GM12874 (cell line): ENCODE measurements at regions not wholly inside any gene's neighbourhood (a gene's known extent, or its start where the extent isn't known, plus 50 kb on each side); places are given as distances from the start of the nearest gene placed in this dataset.

ENCODE experiments used
- TF ChIP-seq, protein P1 (sequence below): IDR thresholded peaks from 2 replicates; pipeline ENCODE4 v1.5.1; 2011; ENCODE audit warnings: low read depth, mild to moderate bottlenecking, control low read depth, low read length, moderate library complexity; ENCODE audit not compliant: insufficient read depth

DNA sequence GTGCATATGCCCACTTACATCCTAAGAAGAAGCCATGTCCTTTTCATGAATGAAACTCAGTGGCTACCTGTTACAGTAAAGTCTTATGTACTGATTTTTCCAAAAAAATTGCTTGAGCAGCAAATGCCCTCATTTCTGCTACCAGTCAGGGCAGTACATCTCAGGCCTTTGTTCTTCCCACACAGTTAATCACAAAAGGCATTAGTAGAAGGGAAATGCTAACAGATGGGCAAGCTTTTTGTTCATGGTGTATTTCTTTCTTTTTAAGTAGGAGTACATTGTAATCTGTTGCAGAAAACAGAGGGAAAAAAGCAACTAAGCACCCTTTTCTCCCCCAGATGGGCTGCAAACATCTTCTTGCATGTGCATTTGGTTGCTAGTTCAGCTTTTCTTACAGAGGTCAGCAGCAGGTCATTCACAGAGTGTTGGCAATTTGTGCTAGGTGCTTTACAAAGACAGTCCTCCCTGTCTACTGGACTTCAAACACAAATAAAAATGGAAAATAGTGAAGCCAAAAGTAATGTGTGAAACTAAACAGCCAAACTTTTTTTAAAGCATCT, 373.4 kb downstream of the PRDM5 start:
- TF ChIP-seq, protein P1, sequence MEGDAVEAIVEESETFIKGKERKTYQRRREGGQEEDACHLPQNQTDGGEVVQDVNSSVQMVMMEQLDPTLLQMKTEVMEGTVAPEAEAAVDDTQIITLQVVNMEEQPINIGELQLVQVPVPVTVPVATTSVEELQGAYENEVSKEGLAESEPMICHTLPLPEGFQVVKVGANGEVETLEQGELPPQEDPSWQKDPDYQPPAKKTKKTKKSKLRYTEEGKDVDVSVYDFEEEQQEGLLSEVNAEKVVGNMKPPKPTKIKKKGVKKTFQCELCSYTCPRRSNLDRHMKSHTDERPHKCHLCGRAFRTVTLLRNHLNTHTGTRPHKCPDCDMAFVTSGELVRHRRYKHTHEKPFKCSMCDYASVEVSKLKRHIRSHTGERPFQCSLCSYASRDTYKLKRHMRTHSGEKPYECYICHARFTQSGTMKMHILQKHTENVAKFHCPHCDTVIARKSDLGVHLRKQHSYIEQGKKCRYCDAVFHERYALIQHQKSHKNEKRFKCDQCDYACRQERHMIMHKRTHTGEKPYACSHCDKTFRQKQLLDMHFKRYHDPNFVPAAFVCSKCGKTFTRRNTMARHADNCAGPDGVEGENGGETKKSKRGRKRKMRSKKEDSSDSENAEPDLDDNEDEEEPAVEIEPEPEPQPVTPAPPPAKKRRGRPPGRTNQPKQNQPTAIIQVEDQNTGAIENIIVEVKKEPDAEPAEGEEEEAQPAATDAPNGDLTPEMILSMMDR, result no peak

DNA sequence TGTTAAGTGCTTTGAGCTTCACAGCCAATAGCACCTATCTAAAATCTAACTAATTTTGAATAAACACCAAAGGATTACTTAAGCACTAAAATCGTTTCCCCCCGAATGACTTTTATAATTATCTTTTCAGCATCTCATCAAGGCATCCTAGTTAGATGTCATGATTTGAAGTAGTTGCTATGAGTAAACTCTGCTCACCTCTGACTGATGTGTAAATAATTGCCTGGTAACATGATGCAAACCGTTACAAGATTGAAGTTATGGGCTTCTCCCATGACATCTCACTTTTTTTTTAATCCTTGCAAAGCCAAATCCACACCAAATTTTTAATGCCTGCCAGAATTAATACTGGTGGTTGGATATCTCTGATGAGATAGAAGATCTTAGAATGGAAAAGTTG, 377.1 kb downstream of the PRDM5 start:
- TF ChIP-seq, protein P1, result no peak

DNA sequence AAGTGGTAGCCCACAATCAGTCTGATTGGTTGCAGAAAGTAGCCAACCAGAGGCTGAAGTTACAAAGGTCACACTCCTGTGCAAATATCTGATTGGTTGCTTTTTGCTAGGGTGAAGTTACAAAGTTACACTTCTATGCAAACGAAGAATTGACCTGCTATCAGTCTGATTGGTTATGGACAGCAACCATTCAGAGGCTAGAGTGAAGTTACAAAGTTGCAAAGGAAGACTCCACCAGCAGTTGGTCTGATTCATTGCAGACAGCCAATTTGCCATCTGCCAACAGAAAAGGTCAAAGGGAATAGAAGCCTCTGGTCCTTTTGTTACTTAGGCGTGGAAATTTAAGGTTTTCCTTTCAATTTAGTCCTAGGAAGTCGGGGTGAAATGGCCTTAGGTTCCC, 377.7 kb downstream of the PRDM5 start:
- TF ChIP-seq, protein P1, result no peak

DNA sequence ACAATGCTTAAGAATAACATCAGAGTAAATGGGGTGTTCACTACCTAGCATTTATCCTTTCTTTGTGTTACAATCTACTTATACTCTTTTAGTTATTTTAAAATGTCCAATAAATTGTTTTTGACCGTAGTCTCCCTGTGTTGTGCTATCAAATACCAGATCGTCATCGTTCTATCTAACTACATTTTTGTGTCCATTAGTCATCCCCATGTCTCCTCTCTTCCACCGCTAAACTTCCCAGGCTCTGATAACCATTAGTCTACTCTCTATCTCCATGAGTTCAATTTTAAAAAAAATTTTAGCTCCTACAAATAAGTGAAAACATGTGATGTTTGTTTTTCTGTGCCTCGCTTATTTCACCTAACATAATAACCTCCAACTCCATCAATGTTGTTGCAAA, 381.9 kb downstream of the PRDM5 start:
- TF ChIP-seq, protein P1, result no peak

DNA sequence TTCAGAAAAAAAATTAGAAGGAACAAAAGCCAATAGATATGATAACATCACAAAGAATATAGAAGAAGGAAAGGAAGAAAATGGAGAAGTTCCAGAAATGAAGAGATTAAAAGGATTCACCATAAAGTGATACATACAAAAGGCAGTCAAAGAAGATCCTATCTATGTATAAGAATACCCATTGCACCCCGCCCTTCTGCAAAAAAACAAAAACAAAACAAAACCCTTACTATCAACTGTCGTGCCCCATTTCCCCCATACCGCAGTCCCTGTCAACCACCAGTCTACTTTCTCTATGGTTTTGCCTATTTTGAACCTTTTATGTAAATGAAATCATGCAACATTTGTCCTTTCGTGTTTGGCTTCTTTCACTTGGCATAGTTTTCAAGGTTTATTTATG, 385.6 kb downstream of the PRDM5 start:
- TF ChIP-seq, protein P1, result no peak

DNA sequence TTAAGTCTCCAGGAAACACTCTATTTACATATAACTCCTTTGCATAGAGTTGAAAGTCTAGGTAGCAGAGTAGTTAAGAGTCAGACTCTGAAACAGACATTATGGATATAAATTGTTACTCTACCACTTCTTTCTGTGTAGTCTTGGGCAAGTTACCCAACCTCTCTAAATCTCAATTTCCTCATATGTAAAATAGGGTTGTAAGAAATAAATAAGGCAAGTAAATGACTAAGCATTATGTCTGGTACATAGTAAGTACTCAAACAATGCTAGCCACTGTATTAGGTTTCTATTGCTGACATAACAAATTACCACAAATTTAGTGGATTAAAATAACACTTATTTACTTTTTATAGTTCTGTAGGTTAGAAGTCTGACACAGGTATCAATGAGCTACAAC, 394.1 kb downstream of the PRDM5 start:
- TF ChIP-seq, protein P1, result no peak

DNA sequence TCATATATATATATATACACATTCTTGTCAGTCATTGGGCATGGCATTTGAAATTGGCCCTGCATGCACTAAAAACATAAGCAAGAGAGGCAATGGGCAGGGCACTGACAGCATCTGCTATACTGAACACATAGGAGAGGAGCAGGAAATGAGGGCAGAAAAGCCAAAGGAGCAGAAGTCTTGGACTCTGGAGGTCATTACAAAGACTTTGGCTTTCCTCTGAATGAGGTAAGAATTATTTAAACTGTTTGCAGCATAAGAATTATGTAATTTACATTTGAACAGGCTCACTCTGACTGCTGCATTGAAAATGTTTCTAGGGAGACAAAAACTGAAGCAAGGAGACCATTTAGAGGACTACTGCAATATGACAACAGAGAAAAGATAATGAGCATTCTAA, 396.5 kb downstream of the PRDM5 start:
- TF ChIP-seq, protein P1, result no peak
